ENCODE measurements at regions not wholly inside any gene's neighbourhood (a gene's known extent, or its start where the extent isn't known, plus 50 kb on each side); places are given as distances from the start of the nearest gene placed in this dataset.

- no peak overlapping the region for H3K27ac Mint-ChIP-seq
- TF ChIP-seq, protein P1, sequence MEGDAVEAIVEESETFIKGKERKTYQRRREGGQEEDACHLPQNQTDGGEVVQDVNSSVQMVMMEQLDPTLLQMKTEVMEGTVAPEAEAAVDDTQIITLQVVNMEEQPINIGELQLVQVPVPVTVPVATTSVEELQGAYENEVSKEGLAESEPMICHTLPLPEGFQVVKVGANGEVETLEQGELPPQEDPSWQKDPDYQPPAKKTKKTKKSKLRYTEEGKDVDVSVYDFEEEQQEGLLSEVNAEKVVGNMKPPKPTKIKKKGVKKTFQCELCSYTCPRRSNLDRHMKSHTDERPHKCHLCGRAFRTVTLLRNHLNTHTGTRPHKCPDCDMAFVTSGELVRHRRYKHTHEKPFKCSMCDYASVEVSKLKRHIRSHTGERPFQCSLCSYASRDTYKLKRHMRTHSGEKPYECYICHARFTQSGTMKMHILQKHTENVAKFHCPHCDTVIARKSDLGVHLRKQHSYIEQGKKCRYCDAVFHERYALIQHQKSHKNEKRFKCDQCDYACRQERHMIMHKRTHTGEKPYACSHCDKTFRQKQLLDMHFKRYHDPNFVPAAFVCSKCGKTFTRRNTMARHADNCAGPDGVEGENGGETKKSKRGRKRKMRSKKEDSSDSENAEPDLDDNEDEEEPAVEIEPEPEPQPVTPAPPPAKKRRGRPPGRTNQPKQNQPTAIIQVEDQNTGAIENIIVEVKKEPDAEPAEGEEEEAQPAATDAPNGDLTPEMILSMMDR (IDR thresholded peaks at IDR 0.05; ENCODE audit: unreplicated experiment) = no peak
- H3K36me3 Mint-ChIP-seq = no peaks in the 10 kb centered on the region
- no peak overlapping the region for H3K4me3 Mint-ChIP-seq
- no peaks in the 10 kb centered on the region for H3K27me3 Mint-ChIP-seq (ENCODE audit: low read depth)
- no peak for DNase-seq (ENCODE audit: low spot score in 2 of 2, unreplicated experiment in 2 of 2)
- no peaks in the 10 kb centered on the region for H3K4me1 Mint-ChIP-seq
- peaks cover 22% of the 10 kb centered on the region for H3K9me3 Mint-ChIP-seq
Observed at GRCh38 chr13:74850893-74851292, 631.1 kb downstream of the TBC1D4 start.

GRCh38 chr13:74847966-74848365 lies 634.0 kb downstream of the TBC1D4 start:
- H3K27ac Mint-ChIP-seq = no peak overlapping the region
- no peaks in the 10 kb centered on the region for H3K36me3 Mint-ChIP-seq
- peaks cover 2% of the 10 kb centered on the region for H3K27me3 Mint-ChIP-seq (ENCODE audit: low read depth)
- H3K4me1 Mint-ChIP-seq = no peaks in the 10 kb centered on the region
- no peak for DNase-seq (ENCODE audit: low spot score in 2 of 2, unreplicated experiment in 2 of 2)
- H3K9me3 Mint-ChIP-seq = peaks cover 15% of the 10 kb centered on the region
- TF ChIP-seq, protein P1 (IDR thresholded peaks at IDR 0.05; ENCODE audit: unreplicated experiment) = no peak
- H3K4me3 Mint-ChIP-seq = no peak overlapping the region

DNA sequence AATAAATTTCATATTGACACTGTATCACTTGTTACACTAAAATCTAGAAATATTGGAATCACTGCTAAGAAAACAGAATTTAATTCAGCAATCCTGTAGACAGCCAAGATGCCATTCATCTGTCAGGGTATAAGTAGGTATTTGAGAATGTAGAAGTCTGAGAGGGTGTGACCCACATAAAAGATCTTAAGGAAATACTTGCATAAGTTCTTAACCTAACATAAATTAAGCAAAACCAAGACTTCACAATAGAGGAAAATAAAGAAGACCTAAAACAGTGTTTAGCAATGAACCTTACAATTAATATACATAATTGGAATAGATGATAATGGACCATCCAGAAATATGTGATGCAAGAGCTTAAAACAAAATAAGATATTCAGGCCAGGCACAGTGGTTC lies 636.2 kb downstream of the TBC1D4 start:
- Mint-ChIP-seq H3K36me3 (no peaks in the 10 kb centered on the region), H3K27ac (no peak overlapping the region), H3K27me3 (ENCODE audit: low read depth) (peaks cover 6% of the 10 kb centered on the region), H3K4me3 (no peak overlapping the region), H3K9me3 (peaks cover 20% of the 10 kb centered on the region), H3K4me1 (no peaks in the 10 kb centered on the region)
- no peak for DNase-seq (ENCODE audit: low spot score in 2 of 2, unreplicated experiment in 2 of 2)
- TF ChIP-seq, protein P1 (IDR thresholded peaks at IDR 0.05; ENCODE audit: unreplicated experiment) = no peak

GRCh38 chr13:74841651-74842050 lies 640.3 kb downstream of the TBC1D4 start:
- no peaks in the 10 kb centered on the region for H3K4me1 Mint-ChIP-seq
- no peak for DNase-seq (ENCODE audit: low spot score in 2 of 2, unreplicated experiment in 2 of 2)
- TF ChIP-seq, protein P1 (IDR thresholded peaks at IDR 0.05; ENCODE audit: unreplicated experiment) = no peak
- peaks cover 9% of the 10 kb centered on the region for H3K9me3 Mint-ChIP-seq
- no peaks in the 10 kb centered on the region for H3K36me3 Mint-ChIP-seq
- H3K27ac Mint-ChIP-seq = no peak overlapping the region
- H3K27me3 Mint-ChIP-seq (ENCODE audit: low read depth) = peaks cover 7% of the 10 kb centered on the region
- no peak overlapping the region for H3K4me3 Mint-ChIP-seq

GRCh38 chr13:74841123-74841522 lies 640.8 kb downstream of the TBC1D4 start:
- no peak for DNase-seq (ENCODE audit: low spot score in 2 of 2, unreplicated experiment in 2 of 2)
- H3K9me3 Mint-ChIP-seq = peaks cover 9% of the 10 kb centered on the region
- peaks cover 7% of the 10 kb centered on the region for H3K27me3 Mint-ChIP-seq (ENCODE audit: low read depth)
- no peak overlapping the region for H3K4me3 Mint-ChIP-seq
- no peak overlapping the region for H3K27ac Mint-ChIP-seq
- no peaks in the 10 kb centered on the region for H3K36me3 Mint-ChIP-seq
- no peaks in the 10 kb centered on the region for H3K4me1 Mint-ChIP-seq
- TF ChIP-seq, protein P1 (IDR thresholded peaks at IDR 0.05; ENCODE audit: unreplicated experiment) = no peak

- no peak for DNase-seq (ENCODE audit: low spot score in 2 of 2, unreplicated experiment in 2 of 2)
- peaks cover 12% of the 10 kb centered on the region for H3K9me3 Mint-ChIP-seq
- TF ChIP-seq, protein P1 (IDR thresholded peaks at IDR 0.05; ENCODE audit: unreplicated experiment) = no peak
- no peaks in the 10 kb centered on the region for H3K36me3 Mint-ChIP-seq
- H3K4me3 Mint-ChIP-seq = no peak overlapping the region
- H3K4me1 Mint-ChIP-seq = no peaks in the 10 kb centered on the region
- no peak overlapping the region for H3K27ac Mint-ChIP-seq
- H3K27me3 Mint-ChIP-seq (ENCODE audit: low read depth) = peaks cover 5% of the 10 kb centered on the region
Observed at GRCh38 chr13:74839656-74840055, 642.3 kb downstream of the TBC1D4 start.
